Peyer's patch (tissue), 4 donors: ENCODE measurements at regions not wholly inside any gene's neighbourhood (a gene's known extent, or its start where the extent isn't known, plus 50 kb on each side); places are given as distances from the start of the nearest gene placed in this dataset.

ENCODE experiments used
- CTCF ChIP-seq, 6 experiments: fragments of 450-650 bp in 4 of 6; fragments of 200-600 bp in 2 of 6; sonication (generic) in 1 of 6; IDR thresholded peaks; one replicate each; pipeline ENCODE4 v1.5.1; 2017 to 2019; ENCODE audit warnings: antibody characterized with exemption in 6 of 6, mild to moderate bottlenecking in 3 of 6, moderate library complexity in 1 of 6
- POLR2A ChIP-seq, 2 donors: fragments of 450-650 bp; IDR thresholded peaks; one replicate each; pipeline ENCODE4 v1.5.1; 2017; ENCODE audit warnings: antibody characterized with exemption in 2 of 2, mild to moderate bottlenecking in 2 of 2, moderate library complexity in 2 of 2

DNA sequence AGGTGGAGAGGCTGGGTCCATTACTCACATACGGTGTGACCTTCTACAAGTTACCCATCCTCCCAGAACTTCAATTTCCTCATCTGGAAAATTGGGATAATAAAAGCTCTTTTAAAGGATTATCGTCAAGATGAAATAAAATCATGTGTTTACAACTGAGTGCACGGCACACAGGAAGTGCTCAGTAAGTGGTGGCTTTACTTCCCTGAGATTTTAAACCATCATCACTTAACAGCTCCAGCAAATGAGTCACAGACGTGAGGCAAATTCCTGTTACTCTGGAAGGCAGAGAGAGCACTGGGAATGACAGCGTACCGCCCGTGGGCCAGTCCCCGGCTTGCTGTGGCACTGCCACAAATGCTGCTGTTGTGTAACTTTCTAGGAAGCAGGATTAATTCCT, 64.1 kb downstream of the MRPL57 start:
- no peak for TF ChIP-seq POLR2A (IDR thresholded peaks at IDR 0.05)
- no peak for TF ChIP-seq CTCF (IDR thresholded peaks at IDR 0.05)
